BE2C (cell line): ENCODE measurements at regions not wholly inside any gene's neighbourhood (a gene's known extent, or its start where the extent isn't known, plus 50 kb on each side); places are given as distances from the start of the nearest gene placed in this dataset.

Experiments used
- DNase-seq: peaks from one replicate; pipeline ENCODE4 v3.0.0-alpha.2; 2020
- H3K27me3 ChIP-seq: fragments of 250-450 bp; sonication (Bioruptor Pico); 2 replicates; pipeline ENCODE4 v1.5.1; 2020; ENCODE audit warnings: mild to moderate bottlenecking
- H3K36me3 ChIP-seq: fragments of 250-450 bp; sonication (Bioruptor Pico); 2 replicates; pipeline ENCODE4 v1.5.1; 2020; ENCODE audit warnings: mild to moderate bottlenecking
- H3K4me1 ChIP-seq: fragments of 250-450 bp; sonication (Bioruptor Pico); 2 replicates; pipeline ENCODE4 v1.5.1; 2020
- H3K4me3 ChIP-seq: 2 replicates; pipeline ENCODE4 v1.5.1; 2011; ENCODE audit warnings: low read depth, low read length
- H3K9me3 ChIP-seq: fragments of 250-450 bp; sonication (Bioruptor Pico); 2 replicates; pipeline ENCODE4 v1.5.1; 2020
- CTCF ChIP-seq: IDR thresholded peaks from 2 replicates; pipeline ENCODE4 v1.5.1; 2012; ENCODE audit warnings: mild to moderate bottlenecking, low read depth, low read length

- no peak for TF ChIP-seq CTCF
- Histone ChIP-seq H3K4me3 (no peak overlapping the region), H3K9me3 (no peaks in the 10 kb centered on the region), H3K36me3 (no peaks in the 10 kb centered on the region), H3K27me3 (no peaks in the 10 kb centered on the region), H3K4me1 (peaks cover 9% of the 10 kb centered on the region; the same call in 1 of the 2 replicates)
- no peak for DNase-seq
Observed at GRCh38 chr2:100205174-100205573, 62.8 kb upstream of the AFF3 start.

- Histone ChIP-seq H3K4me3 (no peak overlapping the region), H3K27me3 (no peaks in the 10 kb centered on the region), H3K36me3 (no peaks in the 10 kb centered on the region), H3K4me1 (peaks cover 4% of the 10 kb centered on the region; the same call in 1 of the 2 replicates), H3K9me3 (no peaks in the 10 kb centered on the region)
- TF ChIP-seq CTCF: no peak
- no peak for DNase-seq
Observed at GRCh38 chr2:100202567-100202966, 60.2 kb upstream of the AFF3 start.

GRCh38 chr2:100200985-100201384, 58.6 kb upstream of the AFF3 start:
- H3K4me1 ChIP-seq: no peaks in the 10 kb centered on the region
- no peaks in the 10 kb centered on the region for H3K9me3 ChIP-seq
- H3K27me3 ChIP-seq: no peaks in the 10 kb centered on the region
- no peak for TF ChIP-seq CTCF
- no peak overlapping the region for H3K4me3 ChIP-seq
- DNase-seq: no peak
- no peaks in the 10 kb centered on the region for H3K36me3 ChIP-seq

- Histone ChIP-seq H3K4me1 (no peaks in the 10 kb centered on the region), H3K36me3 (no peaks in the 10 kb centered on the region), H3K4me3 (no peak overlapping the region), H3K9me3 (no peaks in the 10 kb centered on the region), H3K27me3 (no peaks in the 10 kb centered on the region)
- no peak for DNase-seq
- TF ChIP-seq CTCF: no peak
Observed at GRCh38 chr2:100199421-100199820, 57.0 kb upstream of the AFF3 start.

GRCh38 chr2:100198461-100199230, 56.3 kb upstream of the AFF3 start:
- no peaks in the 10 kb centered on the region for H3K9me3 ChIP-seq
- H3K36me3 ChIP-seq: no peaks in the 10 kb centered on the region
- TF ChIP-seq CTCF: no peak
- DNase-seq: no peak
- no peak overlapping the region for H3K4me3 ChIP-seq
- no peaks in the 10 kb centered on the region for H3K4me1 ChIP-seq
- no peaks in the 10 kb centered on the region for H3K27me3 ChIP-seq

- Histone ChIP-seq H3K36me3 (no peaks in the 10 kb centered on the region), H3K27me3 (no peaks in the 10 kb centered on the region), H3K4me1 (no peaks in the 10 kb centered on the region), H3K9me3 (no peaks in the 10 kb centered on the region), H3K4me3 (no peak overlapping the region)
- TF ChIP-seq CTCF: no peak
- DNase-seq: peak; percentile 36
Observed at GRCh38 chr2:100197631-100198153, 55.3 kb upstream of the AFF3 start.
